ENCODE measurements at regions not wholly inside any gene's neighbourhood (a gene's known extent, or its start where the extent isn't known, plus 50 kb on each side); places are given as distances from the start of the nearest gene placed in this dataset.

GRCh38 chr11:128058580-128059208 lies 528.7 kb downstream of the ETS1 start (continued):
- TF ChIP-seq EED (IDR thresholded peaks at IDR 0.05; ENCODE audit: low read depth) (no peak), ZNF217 (IDR thresholded peaks at IDR 0.05) (no peak), REST (IDR thresholded peaks at IDR 0.05; ENCODE audit: low read depth, low read length) (no peak), NFXL1 (IDR thresholded peaks at IDR 0.05; ENCODE audit: borderline replicate concordance) (no peak)

GRCh38 chr11:128057786-128058395 lies 529.5 kb downstream of the ETS1 start:
- WGBS (ENCODE audit: insufficient coverage, insufficient replicate concordance, low lambda C conversion rate, missing lambda C conversion rate), result 32% methylated on average over 6 of the region's 6 CpGs
- Histone ChIP-seq H3K9me3 (replicated peaks; ENCODE audit: control insufficient read depth, insufficient read depth, low read length) (no peaks in the 10 kb centered on the region), H3K36me3 (ENCODE audit: control insufficient read depth in 2 of 2, insufficient read depth in 2 of 2, low read length in 1 of 2) (no peaks in the 10 kb centered on the region), H2AFZ (ENCODE audit: control insufficient read depth, low read depth, low read length) (no peak overlapping the region), H3K4me3 (no peak overlapping the region), H3K4me2 (ENCODE audit: control insufficient read depth, insufficient read depth) (no peak overlapping the region), H4K20me1 (ENCODE audit: control insufficient read depth, insufficient read depth) (no peaks in the 10 kb centered on the region), H3K9ac (ENCODE audit: control insufficient read depth, insufficient read depth, low read length) (no peak overlapping the region), H3K27ac (ENCODE audit: control insufficient read depth, insufficient read depth) (no peak overlapping the region), H3K79me2 (ENCODE audit: control insufficient read depth, insufficient read depth, low read length) (no peaks in the 10 kb centered on the region), H3K27me3 (replicated peaks in 1 of 2; ENCODE audit: control insufficient read depth in 2 of 2, insufficient read depth in 2 of 2, low read length in 1 of 2) (no peaks in the 10 kb centered on the region), H3K4me1 (ENCODE audit: control insufficient read depth, insufficient read depth, low read length) (no peaks in the 10 kb centered on the region)
- DNase-seq (ENCODE audit: low read depth, low spot score) (no peak), ATAC-seq (no peak), FAIRE-seq (no peak)
- POLR2A ChIA-PET, result no interaction called here
- SMC1A ChIA-PET (ENCODE audit: uncharacterized antibody, unreplicated experiment), result no interaction called here
- in situ Hi-C loops (cut with MboI), result no loop called here
- no peak for TF ChIP-seq TAF1 (IDR thresholded peaks at IDR 0.05; ENCODE audit: borderline replicate concordance, low read depth, low read length)
- TF ChIP-seq PAX8 (IDR thresholded peaks at IDR 0.05), result no peak
- TF ChIP-seq MXI1 (IDR thresholded peaks at IDR 0.05; ENCODE audit: low read depth, low read length), result no peak
- RAD21 ChIA-PET (ENCODE audit: unreplicated experiment), result no interaction called here
- no TSS peak for BruUV-seq (replicated peaks)
- intact Hi-C loops (cut with micrococcal nuclease; ENCODE audit: unreplicated experiment), result no loop called here
- CTCF ChIA-PET, result no interaction called here

Measured in GM12878 (cell line).